Peyer's patch (tissue), 4 donors: ENCODE measurements at regions not wholly inside any gene's neighbourhood (a gene's known extent, or its start where the extent isn't known, plus 50 kb on each side); places are given as distances from the start of the nearest gene placed in this dataset.

ENCODE experiments used
- POLR2A ChIP-seq, 2 donors: fragments of 450-650 bp; IDR thresholded peaks; one replicate each; pipeline ENCODE4 v1.5.1; 2017; ENCODE audit warnings: antibody characterized with exemption in 2 of 2, mild to moderate bottlenecking in 2 of 2, moderate library complexity in 2 of 2
- TF ChIP-seq, protein P1 (sequence below), 6 experiments: fragments of 450-650 bp in 4 of 6; fragments of 200-600 bp in 2 of 6; sonication (generic) in 1 of 6; IDR thresholded peaks; one replicate each; pipeline ENCODE4 v1.5.1; 2017 to 2019; ENCODE audit warnings: antibody characterized with exemption in 6 of 6, mild to moderate bottlenecking in 3 of 6, moderate library complexity in 1 of 6

GRCh38 chr1:61620536-61620935 is 104.4 kb downstream of the TM2D1 start:
- TF ChIP-seq POLR2A (IDR thresholded peaks at IDR 0.05), result no peak
- TF ChIP-seq, protein P1, sequence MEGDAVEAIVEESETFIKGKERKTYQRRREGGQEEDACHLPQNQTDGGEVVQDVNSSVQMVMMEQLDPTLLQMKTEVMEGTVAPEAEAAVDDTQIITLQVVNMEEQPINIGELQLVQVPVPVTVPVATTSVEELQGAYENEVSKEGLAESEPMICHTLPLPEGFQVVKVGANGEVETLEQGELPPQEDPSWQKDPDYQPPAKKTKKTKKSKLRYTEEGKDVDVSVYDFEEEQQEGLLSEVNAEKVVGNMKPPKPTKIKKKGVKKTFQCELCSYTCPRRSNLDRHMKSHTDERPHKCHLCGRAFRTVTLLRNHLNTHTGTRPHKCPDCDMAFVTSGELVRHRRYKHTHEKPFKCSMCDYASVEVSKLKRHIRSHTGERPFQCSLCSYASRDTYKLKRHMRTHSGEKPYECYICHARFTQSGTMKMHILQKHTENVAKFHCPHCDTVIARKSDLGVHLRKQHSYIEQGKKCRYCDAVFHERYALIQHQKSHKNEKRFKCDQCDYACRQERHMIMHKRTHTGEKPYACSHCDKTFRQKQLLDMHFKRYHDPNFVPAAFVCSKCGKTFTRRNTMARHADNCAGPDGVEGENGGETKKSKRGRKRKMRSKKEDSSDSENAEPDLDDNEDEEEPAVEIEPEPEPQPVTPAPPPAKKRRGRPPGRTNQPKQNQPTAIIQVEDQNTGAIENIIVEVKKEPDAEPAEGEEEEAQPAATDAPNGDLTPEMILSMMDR (IDR thresholded peaks at IDR 0.05), result no peak
